ENCODE measurements at regions not wholly inside any gene's neighbourhood (a gene's known extent, or its start where the extent isn't known, plus 50 kb on each side); places are given as distances from the start of the nearest gene placed in this dataset.

DNA sequence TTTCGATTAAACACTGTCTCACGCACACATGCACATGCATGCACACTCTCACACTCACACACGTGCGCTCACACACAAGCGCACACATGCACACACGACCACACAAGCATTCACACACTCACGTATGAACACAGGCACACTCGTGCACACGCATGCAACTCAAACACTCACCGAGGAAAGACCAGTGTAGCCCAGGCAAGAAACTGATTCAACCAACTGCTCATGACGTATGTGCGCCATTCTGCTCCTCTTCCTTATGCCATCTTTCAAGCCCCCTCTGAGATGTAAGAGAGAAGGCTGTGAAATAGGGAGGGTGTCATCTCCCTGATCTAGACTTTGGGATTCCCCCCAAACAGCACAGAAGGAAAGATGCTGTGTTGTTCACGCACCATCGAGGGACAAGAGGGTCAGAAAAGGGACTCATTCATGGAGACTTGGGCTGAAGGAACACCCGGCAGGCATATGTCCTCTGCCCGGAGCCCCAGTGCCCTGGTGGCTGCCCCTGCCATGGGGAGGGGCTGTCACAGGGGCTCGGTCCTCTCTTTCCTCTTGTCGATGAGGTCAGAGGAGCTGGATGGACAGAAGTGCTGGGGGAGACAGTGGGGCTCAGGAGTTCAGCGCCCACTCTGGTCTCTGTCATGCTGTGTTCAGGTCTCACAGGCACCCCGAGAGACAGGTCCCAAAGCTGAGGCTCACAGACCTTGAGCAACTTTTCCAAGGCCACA, 130.1 kb upstream of the SHH start:
- Histone ChIP-seq H3K9ac (ENCODE audit: low read length in 3 of 3) (no peak overlapping the region), H3K4me3 (ENCODE audit: low read length in 3 of 3) (no peak overlapping the region), H3K27me3 (ENCODE audit: control insufficient read depth, insufficient read depth, low read length) (no peaks in the 10 kb centered on the region), H3K9me3 (ENCODE audit: control insufficient read depth in 2 of 3, insufficient read depth in 1 of 3, low read length in 3 of 3) (no peaks in the 10 kb centered on the region), H3K36me3 (ENCODE audit: control insufficient read depth in 2 of 3, insufficient read depth in 3 of 3, low read length in 3 of 3) (no peaks in the 10 kb centered on the region), H3K27ac (ENCODE audit: low read depth in 2 of 2, low read length in 2 of 2) (no peak overlapping the region), H3K4me1 (ENCODE audit: control insufficient read depth in 2 of 3, insufficient read depth in 2 of 3, low read depth in 1 of 3, low read length in 3 of 3) (no peaks in the 10 kb centered on the region)
- FAIRE-seq (no peak), DNase-seq (peak in 1 of 5 donors; percentile 41)
- intact Hi-C loops (cut with DNase I): no loop called here
- no peak for TF ChIP-seq CTCF (IDR thresholded peaks at IDR 0.05; ENCODE audit: borderline replicate concordance, extremely low read depth, insufficient read depth)

GRCh38 chr7:155941688-155942087, 129.4 kb upstream of the SHH start:
- FAIRE-seq: no peak
- H3K27me3 ChIP-seq (ENCODE audit: control insufficient read depth, insufficient read depth, low read length): no peaks in the 10 kb centered on the region
- H3K4me3 ChIP-seq (ENCODE audit: low read length in 3 of 3): no peak overlapping the region
- H3K9me3 ChIP-seq (ENCODE audit: control insufficient read depth in 2 of 3, insufficient read depth in 1 of 3, low read length in 3 of 3): no peaks in the 10 kb centered on the region
- no peak for DNase-seq
- intact Hi-C loops (cut with DNase I): no loop called here
- TF ChIP-seq CTCF (IDR thresholded peaks at IDR 0.05; ENCODE audit: borderline replicate concordance, extremely low read depth, insufficient read depth): no peak
- no peaks in the 10 kb centered on the region for H3K36me3 ChIP-seq (ENCODE audit: control insufficient read depth in 2 of 3, insufficient read depth in 3 of 3, low read length in 3 of 3)
- no peaks in the 10 kb centered on the region for H3K4me1 ChIP-seq (ENCODE audit: control insufficient read depth in 2 of 3, insufficient read depth in 2 of 3, low read depth in 1 of 3, low read length in 3 of 3)
- H3K9ac ChIP-seq (ENCODE audit: low read length in 3 of 3): no peak overlapping the region
- H3K27ac ChIP-seq (ENCODE audit: low read depth in 2 of 2, low read length in 2 of 2): no peak overlapping the region

GRCh38 chr7:155939350-155939749, 127.1 kb upstream of the SHH start:
- no peak overlapping the region for H3K27ac ChIP-seq (ENCODE audit: low read depth in 2 of 2, low read length in 2 of 2)
- H3K4me3 ChIP-seq (ENCODE audit: low read length in 3 of 3): no peak overlapping the region
- H3K9ac ChIP-seq (ENCODE audit: low read length in 3 of 3): no peak overlapping the region
- no peak for TF ChIP-seq CTCF (IDR thresholded peaks at IDR 0.05; ENCODE audit: borderline replicate concordance, extremely low read depth, insufficient read depth)
- intact Hi-C loops (cut with DNase I): no loop called here
- no peaks in the 10 kb centered on the region for H3K4me1 ChIP-seq (ENCODE audit: control insufficient read depth in 2 of 3, insufficient read depth in 2 of 3, low read depth in 1 of 3, low read length in 3 of 3)
- DNase-seq (no peak), FAIRE-seq (no peak)
- H3K27me3 ChIP-seq (ENCODE audit: control insufficient read depth, insufficient read depth, low read length): no peaks in the 10 kb centered on the region
- H3K36me3 ChIP-seq (ENCODE audit: control insufficient read depth in 2 of 3, insufficient read depth in 3 of 3, low read length in 3 of 3): no peaks in the 10 kb centered on the region
- no peaks in the 10 kb centered on the region for H3K9me3 ChIP-seq (ENCODE audit: control insufficient read depth in 2 of 3, insufficient read depth in 1 of 3, low read length in 3 of 3)

DNA sequence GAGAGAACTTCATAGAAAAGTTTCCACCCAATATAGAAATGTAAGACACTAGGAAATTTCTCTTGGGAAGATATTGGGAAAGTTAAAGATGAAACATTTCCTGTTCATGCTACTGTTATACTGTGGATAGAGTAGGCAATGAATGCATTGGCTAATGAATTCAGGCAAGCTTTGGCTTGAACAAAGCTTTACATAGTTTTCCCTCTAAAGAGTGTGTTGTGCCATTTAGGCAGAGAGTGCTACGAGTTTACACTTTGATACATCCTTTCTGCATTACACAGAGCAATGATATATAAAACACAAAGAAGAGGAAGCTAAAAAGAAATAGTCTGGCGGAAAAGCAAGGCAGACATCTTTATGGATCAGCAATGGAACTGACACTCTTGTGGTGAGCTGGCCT, 125.9 kb upstream of the SHH start:
- Histone ChIP-seq H3K4me1 (ENCODE audit: control insufficient read depth in 2 of 3, insufficient read depth in 2 of 3, low read depth in 1 of 3, low read length in 3 of 3) (no peaks in the 10 kb centered on the region), H3K4me3 (ENCODE audit: low read length in 3 of 3) (no peak overlapping the region), H3K9me3 (ENCODE audit: control insufficient read depth in 2 of 3, insufficient read depth in 1 of 3, low read length in 3 of 3) (no peaks in the 10 kb centered on the region), H3K9ac (ENCODE audit: low read length in 3 of 3) (no peak overlapping the region), H3K27ac (ENCODE audit: low read depth in 2 of 2, low read length in 2 of 2) (no peak overlapping the region), H3K36me3 (ENCODE audit: control insufficient read depth in 2 of 3, insufficient read depth in 3 of 3, low read length in 3 of 3) (no peaks in the 10 kb centered on the region), H3K27me3 (ENCODE audit: control insufficient read depth, insufficient read depth, low read length) (no peaks in the 10 kb centered on the region)
- no peak for DNase-seq
- no peak for FAIRE-seq
- intact Hi-C loops (cut with DNase I): no loop called here
- no peak for TF ChIP-seq CTCF (IDR thresholded peaks at IDR 0.05; ENCODE audit: borderline replicate concordance, extremely low read depth, insufficient read depth)

Data from kidney (tissue), 13 donors.